Neutrophil (primary cell): ENCODE measurements at regions not wholly inside any gene's neighbourhood (a gene's known extent, or its start where the extent isn't known, plus 50 kb on each side); places are given as distances from the start of the nearest gene placed in this dataset.

ENCODE experiments used
- H3K27ac ChIP-seq: fragments of 200-600 bp; sonication (generic); 2 replicates; pipeline ENCODE4 v1.5.1; 2016; ENCODE audit warnings: mild to moderate bottlenecking, moderate library complexity
- H3K27me3 ChIP-seq: fragments of 200-600 bp; sonication (generic); 2 replicates; pipeline ENCODE4 v1.6.0; 2016; ENCODE audit warnings: mild to moderate bottlenecking
- H3K36me3 ChIP-seq: fragments of 200-600 bp; sonication (generic); 2 replicates; pipeline ENCODE4 v1.5.1; 2017
- H3K4me1 ChIP-seq, 2 experiments: fragments of 200-600 bp in 1 of 2; sonication (generic) in 1 of 2; 1 replicate in 1 of 2; 2 replicates in 1 of 2; pipeline versions ENCODE4 v1.5.1 to v1.6.1; 2013 to 2016; ENCODE audit warnings: low read depth in 1 of 2, low read length in 1 of 2, mild to moderate bottlenecking in 1 of 2, moderate library complexity in 1 of 2; ENCODE audit not compliant: control insufficient read depth in 1 of 2, insufficient read depth in 1 of 2
- H3K4me3 ChIP-seq, 2 experiments: fragments of 200-600 bp in 1 of 2; sonication (generic) in 1 of 2; 1 replicate in 1 of 2; 2 replicates in 1 of 2; pipeline ENCODE4 v1.5.1; 2013 to 2016; ENCODE audit warnings: low read depth in 1 of 2, low read length in 1 of 2, mild to moderate bottlenecking in 1 of 2, moderate library complexity in 1 of 2
- H3K9me3 ChIP-seq: fragments of 200-600 bp; sonication (generic); 2 replicates; pipeline ENCODE4 v1.5.1; 2016
- CTCF ChIP-seq: fragments of 200-600 bp; sonication (generic); IDR thresholded peaks from 2 replicates; pipeline ENCODE4 v1.5.1; 2016; ENCODE audit warnings: antibody characterized with exemption

- Histone ChIP-seq H3K27ac (no peak overlapping the region), H3K27me3 (no peaks in the 10 kb centered on the region)
- no peak for TF ChIP-seq CTCF
Measured at GRCh38 chr4:116877069-116877468, 208.3 kb downstream of the TRAM1L1 start.

GRCh38 chr4:116872941-116873340 is 212.4 kb downstream of the TRAM1L1 start:
- Histone ChIP-seq H3K4me1 (no peaks in the 10 kb centered on the region), H3K9me3 (no peaks in the 10 kb centered on the region), H3K27ac (no peak overlapping the region), H3K4me3 (no peak overlapping the region), H3K27me3 (no peaks in the 10 kb centered on the region), H3K36me3 (no peaks in the 10 kb centered on the region)
- no peak for TF ChIP-seq CTCF

More at GRCh38 chr4:116877069-116877468, 208.3 kb downstream of the TRAM1L1 start:
- H3K36me3 ChIP-seq = no peaks in the 10 kb centered on the region
- H3K9me3 ChIP-seq = no peaks in the 10 kb centered on the region
- no peaks in the 10 kb centered on the region for H3K4me1 ChIP-seq
- no peak overlapping the region for H3K4me3 ChIP-seq

GRCh38 chr4:116872308-116872707 is 213.1 kb downstream of the TRAM1L1 start:
- Histone ChIP-seq H3K9me3 (no peaks in the 10 kb centered on the region), H3K27me3 (no peaks in the 10 kb centered on the region), H3K27ac (no peak overlapping the region), H3K4me1 (no peaks in the 10 kb centered on the region), H3K4me3 (no peak overlapping the region), H3K36me3 (no peaks in the 10 kb centered on the region)
- no peak for TF ChIP-seq CTCF

- H3K4me1 ChIP-seq = no peaks in the 10 kb centered on the region
- H3K9me3 ChIP-seq = no peaks in the 10 kb centered on the region
- no peak for TF ChIP-seq CTCF
- no peaks in the 10 kb centered on the region for H3K36me3 ChIP-seq
- H3K27ac ChIP-seq = no peak overlapping the region
- no peaks in the 10 kb centered on the region for H3K27me3 ChIP-seq
- no peak overlapping the region for H3K4me3 ChIP-seq
Measured at GRCh38 chr4:116870686-116871085, 214.7 kb downstream of the TRAM1L1 start.

GRCh38 chr4:116866106-116866505 is 219.3 kb downstream of the TRAM1L1 start:
- Histone ChIP-seq H3K9me3 (no peaks in the 10 kb centered on the region), H3K27me3 (no peaks in the 10 kb centered on the region), H3K27ac (no peak overlapping the region), H3K4me1 (no peaks in the 10 kb centered on the region), H3K4me3 (no peak overlapping the region), H3K36me3 (no peaks in the 10 kb centered on the region)
- no peak for TF ChIP-seq CTCF

- Histone ChIP-seq H3K4me1 (no peaks in the 10 kb centered on the region), H3K4me3 (no peak overlapping the region), H3K27ac (no peak overlapping the region), H3K36me3 (no peaks in the 10 kb centered on the region), H3K27me3 (no peaks in the 10 kb centered on the region), H3K9me3 (no peaks in the 10 kb centered on the region)
- TF ChIP-seq CTCF = no peak
Measured at GRCh38 chr4:116862592-116862991, 222.8 kb downstream of the TRAM1L1 start.
